GM18907 (cell line): ENCODE measurements at regions not wholly inside any gene's neighbourhood (a gene's known extent, or its start where the extent isn't known, plus 50 kb on each side); places are given as distances from the start of the nearest gene placed in this dataset.

Source experiments
- ATAC-seq: cut with Tn5 transposase; IDR thresholded peaks from one replicate; pipeline ENCODE4 v1.9.1; 2021; ENCODE audit warnings: mild to moderate bottlenecking, moderate library complexity; ENCODE audit not compliant: unreplicated experiment

GRCh38 chr16:9241177-9241576 lies 149.7 kb downstream of the HAPSTR1 start:
- ATAC-seq = no peak

- ATAC-seq = no peak
Observed at GRCh38 chr16:9248162-9248561, 156.7 kb downstream of the HAPSTR1 start.

- ATAC-seq = no peak
Observed at GRCh38 chr16:9249534-9249933, 158.1 kb downstream of the HAPSTR1 start.

GRCh38 chr16:9251026-9251425 lies 159.6 kb downstream of the HAPSTR1 start:
- ATAC-seq = no peak

GRCh38 chr16:9254863-9255262 lies 163.4 kb downstream of the HAPSTR1 start:
- no peak for ATAC-seq

- no peak for ATAC-seq
Observed at GRCh38 chr16:9256196-9256595, 164.8 kb downstream of the HAPSTR1 start.

GRCh38 chr16:9257843-9258242 lies 166.4 kb downstream of the HAPSTR1 start:
- ATAC-seq = no peak

GRCh38 chr16:9258423-9259051 lies 167.1 kb downstream of the HAPSTR1 start:
- no peak for ATAC-seq

- no peak for ATAC-seq
Observed at GRCh38 chr16:9259914-9260608, 168.6 kb downstream of the HAPSTR1 start.

- no peak for ATAC-seq
Observed at GRCh38 chr16:9260666-9261065, 169.2 kb downstream of the HAPSTR1 start.

- ATAC-seq = no peak
Observed at GRCh38 chr16:9261376-9261775, 169.9 kb downstream of the HAPSTR1 start.

GRCh38 chr16:9262941-9263715 lies 171.7 kb downstream of the HAPSTR1 start:
- no peak for ATAC-seq

- ATAC-seq = no peak
Observed at GRCh38 chr16:9264067-9264466, 172.6 kb downstream of the HAPSTR1 start.

- ATAC-seq = no peak
Observed at GRCh38 chr16:9268446-9268845, 177.0 kb downstream of the HAPSTR1 start.

GRCh38 chr16:9270424-9270823 lies 179.0 kb downstream of the HAPSTR1 start:
- ATAC-seq = no peak

- ATAC-seq = no peak
Observed at GRCh38 chr16:9270941-9271340, 179.5 kb downstream of the HAPSTR1 start.

- no peak for ATAC-seq
Observed at GRCh38 chr16:9271841-9272240, 180.4 kb downstream of the HAPSTR1 start.

GRCh38 chr16:9275377-9275776 lies 183.9 kb downstream of the HAPSTR1 start:
- ATAC-seq = no peak

GRCh38 chr16:9275816-9276354 lies 184.4 kb downstream of the HAPSTR1 start:
- ATAC-seq = no peak

GRCh38 chr16:9279291-9280068 lies 188.0 kb downstream of the HAPSTR1 start:
- no peak for ATAC-seq

- no peak for ATAC-seq
Observed at GRCh38 chr16:9280069-9280466, 188.6 kb downstream of the HAPSTR1 start.
